ENCODE measurements at regions not wholly inside any gene's neighbourhood (a gene's known extent, or its start where the extent isn't known, plus 50 kb on each side); places are given as distances from the start of the nearest gene placed in this dataset.

GRCh38 chr2:3082705-3083104 is 294.9 kb downstream of the EIPR1 start:
- DNase-seq = no peak
- Histone ChIP-seq H4K20me1 (ENCODE audit: insufficient read depth) (no peaks in the 10 kb centered on the region), H3K4me3 (ENCODE audit: low read depth in 2 of 2, low read length in 1 of 2) (no peak overlapping the region), H3K4me1 (ENCODE audit: control insufficient read depth in 1 of 2, insufficient read depth in 2 of 2, low read depth in 1 of 2, low read length in 1 of 2) (peaks cover 0 to 2% of the 10 kb centered on the region in 2 experiments; a peak in 1 of 4 replicates), H3K4me2 (no peak overlapping the region), H3K9me3 (no peaks in the 10 kb centered on the region), H2AFZ (ENCODE audit: low read depth) (no peak overlapping the region), H3K9ac (no peak overlapping the region), H3K27me3 (ENCODE audit: insufficient read depth) (no peaks in the 10 kb centered on the region), H3K27ac (ENCODE audit: low read depth in 2 of 2, low read length in 1 of 2) (no peak overlapping the region), H3K9me2 (no peaks in the 10 kb centered on the region), H3K79me2 (ENCODE audit: insufficient read depth) (no peaks in the 10 kb centered on the region; the same call in 1 of the 2 replicates), H3F3A (replicated peaks; ENCODE audit: insufficient read depth) (no peaks in the 10 kb centered on the region), H3K36me3 (replicated peaks in 1 of 2; ENCODE audit: control insufficient read depth in 1 of 2, insufficient read depth in 2 of 2, low read length in 1 of 2) (peaks cover 0 to 2% of the 10 kb centered on the region in 2 experiments)
- CTCF ChIA-PET = no interaction called here
- WGBS (ENCODE audit: low lambda C conversion rate) = 15% methylated on average over 4 of the region's 4 CpGs
- TF ChIP-seq PBX3 (IDR thresholded peaks at IDR 0.05) (no peak), FOXM1 (IDR thresholded peaks at IDR 0.05; ENCODE audit: low read depth) (no peak), TEAD4 (IDR thresholded peaks at IDR 0.05; ENCODE audit: borderline replicate concordance, insufficient read depth) (no peak), GATA2 (CRISPR knock-in tag; IDR thresholded peaks at IDR 0.05) (no peak), SIN3A (IDR thresholded peaks at IDR 0.05; ENCODE audit: borderline replicate concordance, low read depth, low read length) (no peak), TAF1 (IDR thresholded peaks at IDR 0.05; ENCODE audit: borderline replicate concordance, low read depth, low read length) (no peak), JUND (IDR thresholded peaks at IDR 0.05) (no peak), USF1 (IDR thresholded peaks at IDR 0.05; ENCODE audit: borderline replicate concordance, low read depth) (no peak), NRF1 (IDR thresholded peaks at IDR 0.05; ENCODE audit: low read depth, low read length) (no peak), RXRA (IDR thresholded peaks at IDR 0.05; ENCODE audit: borderline replicate concordance, low read depth) (no peak), MXI1 (IDR thresholded peaks at IDR 0.05; ENCODE audit: low read depth, low read length) (no peak), YY1 (IDR thresholded peaks at IDR 0.05; ENCODE audit: low read depth) (no peak), EP300 (IDR thresholded peaks at IDR 0.05; ENCODE audit: borderline replicate concordance in 1 of 2, low read depth in 1 of 2, low read length in 1 of 2) (no peak), EZH2phosphoT487 (IDR thresholded peaks at IDR 0.05; ENCODE audit: borderline replicate concordance, low read depth) (no peak), RCOR1 (IDR thresholded peaks at IDR 0.05; ENCODE audit: low read length) (no peak), RAD21 (IDR thresholded peaks at IDR 0.05; ENCODE audit: low read length) (no peak)
- POLR2A ChIA-PET = no interaction called here
